Prostate gland (tissue), 2 donors: ENCODE measurements at regions not wholly inside any gene's neighbourhood (a gene's known extent, or its start where the extent isn't known, plus 50 kb on each side); places are given as distances from the start of the nearest gene placed in this dataset.
"Not testable (repeated sequence)": the region's sequence is repeated elsewhere in the genome, so short reads cannot be mapped to it uniquely, and the experiment has no call there.

ENCODE experiments used
- DNase-seq: peaks from one replicate; pipeline ENCODE4 v3.0.0-alpha.2; 2019; ENCODE audit warnings: low spot score
- H3K27ac ChIP-seq, 2 donors: fragments of 200-600 bp; sonication (generic); 2 replicates each; pipeline ENCODE4 v1.5.1; 2017 to 2019
- H3K27me3 ChIP-seq: fragments of 200-600 bp; sonication (generic); replicated peaks from 2 replicates; pipeline ENCODE4 v1.5.1; 2019; ENCODE audit not compliant: insufficient read depth
- H3K36me3 ChIP-seq, 2 donors: fragments of 200-600 bp; sonication (generic); 1 replicate in 1 of 2; 2 replicates in 1 of 2; pipeline versions ENCODE4 v1.5.1 to v1.8.1; 2017 to 2019
- H3K4me1 ChIP-seq: fragments of 200-600 bp; sonication (generic); replicated peaks from 2 replicates; pipeline ENCODE4 v1.5.1; 2019
- H3K4me3 ChIP-seq, 2 donors: fragments of 200-600 bp; sonication (generic); 2 replicates each; pipeline ENCODE4 v1.5.1; 2017 to 2019
- H3K9me3 ChIP-seq: fragments of 200-600 bp; sonication (generic); 2 replicates; pipeline ENCODE4 v1.5.1; 2017
- POLR2A ChIP-seq: fragments of 450-650 bp; IDR thresholded peaks from one replicate; pipeline ENCODE4 v1.6.1; 2016; ENCODE audit warnings: antibody characterized with exemption, mild to moderate bottlenecking
- POLR2AphosphoS5 ChIP-seq: sonication (generic); formaldehyde crosslinking; IDR thresholded peaks from one replicate; pipeline ENCODE4 v1.6.1; 2017; ENCODE audit warnings: antibody characterized with exemption
- WGBS: methylation state at CpG from one replicate; pipeline ENCODE4 v1.1.5; 2018; 5-methylcytosine and 5-hydroxymethylcytosine counted together
- intact Hi-C: fragments of 100-400 bp; cut with DNase I; formaldehyde crosslinking; loops from one replicate; pipeline ENCODE4 v1.14.2; 2022
- TF ChIP-seq, protein P1 (sequence below), 4 experiments: fragments of 200-600 bp in 2 of 4; fragments of 450-650 bp in 2 of 4; sonication (generic) in 2 of 4; IDR thresholded peaks; 1 replicate in 3 of 4; 2 replicates in 1 of 4; pipeline ENCODE4 v1.5.1; 2016 to 2019; ENCODE audit warnings: antibody characterized with exemption in 4 of 4, mild to moderate bottlenecking in 2 of 4, moderate library complexity in 2 of 4

DNA sequence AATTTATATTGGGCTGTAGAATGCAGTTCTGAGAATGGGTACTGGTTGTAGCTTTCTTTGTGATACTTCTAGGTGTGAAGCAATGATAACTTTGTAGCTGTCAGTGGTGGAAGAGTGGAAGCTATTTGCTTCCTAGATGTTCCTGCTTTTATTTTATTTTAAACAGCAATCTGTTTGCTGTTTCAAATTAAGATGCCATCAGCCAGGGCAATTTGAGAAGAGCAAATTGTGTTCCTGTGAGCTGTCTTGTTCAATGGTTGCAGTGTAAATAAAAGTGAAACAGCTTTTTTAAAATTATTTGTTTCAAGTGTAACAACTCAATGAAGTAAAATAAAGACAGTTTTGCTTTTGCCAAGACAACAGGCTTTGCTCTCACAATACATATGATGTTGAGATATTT is 150.8 kb upstream of the TMEM229A start:
- H3K27ac ChIP-seq = no peak overlapping the region
- H3K36me3 ChIP-seq = no peaks in the 10 kb centered on the region
- no peaks in the 10 kb centered on the region for H3K9me3 ChIP-seq
- no peak overlapping the region for H3K4me3 ChIP-seq
- TF ChIP-seq POLR2A (no peak), POLR2AphosphoS5 (no peak)
- TF ChIP-seq, protein P1, sequence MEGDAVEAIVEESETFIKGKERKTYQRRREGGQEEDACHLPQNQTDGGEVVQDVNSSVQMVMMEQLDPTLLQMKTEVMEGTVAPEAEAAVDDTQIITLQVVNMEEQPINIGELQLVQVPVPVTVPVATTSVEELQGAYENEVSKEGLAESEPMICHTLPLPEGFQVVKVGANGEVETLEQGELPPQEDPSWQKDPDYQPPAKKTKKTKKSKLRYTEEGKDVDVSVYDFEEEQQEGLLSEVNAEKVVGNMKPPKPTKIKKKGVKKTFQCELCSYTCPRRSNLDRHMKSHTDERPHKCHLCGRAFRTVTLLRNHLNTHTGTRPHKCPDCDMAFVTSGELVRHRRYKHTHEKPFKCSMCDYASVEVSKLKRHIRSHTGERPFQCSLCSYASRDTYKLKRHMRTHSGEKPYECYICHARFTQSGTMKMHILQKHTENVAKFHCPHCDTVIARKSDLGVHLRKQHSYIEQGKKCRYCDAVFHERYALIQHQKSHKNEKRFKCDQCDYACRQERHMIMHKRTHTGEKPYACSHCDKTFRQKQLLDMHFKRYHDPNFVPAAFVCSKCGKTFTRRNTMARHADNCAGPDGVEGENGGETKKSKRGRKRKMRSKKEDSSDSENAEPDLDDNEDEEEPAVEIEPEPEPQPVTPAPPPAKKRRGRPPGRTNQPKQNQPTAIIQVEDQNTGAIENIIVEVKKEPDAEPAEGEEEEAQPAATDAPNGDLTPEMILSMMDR (IDR thresholded peaks at IDR 0.05) = no peak
- H3K27me3 ChIP-seq = no peaks in the 10 kb centered on the region
- no peak for DNase-seq
- intact Hi-C loops = no loop called here
- H3K4me1 ChIP-seq = no peaks in the 10 kb centered on the region

DNA sequence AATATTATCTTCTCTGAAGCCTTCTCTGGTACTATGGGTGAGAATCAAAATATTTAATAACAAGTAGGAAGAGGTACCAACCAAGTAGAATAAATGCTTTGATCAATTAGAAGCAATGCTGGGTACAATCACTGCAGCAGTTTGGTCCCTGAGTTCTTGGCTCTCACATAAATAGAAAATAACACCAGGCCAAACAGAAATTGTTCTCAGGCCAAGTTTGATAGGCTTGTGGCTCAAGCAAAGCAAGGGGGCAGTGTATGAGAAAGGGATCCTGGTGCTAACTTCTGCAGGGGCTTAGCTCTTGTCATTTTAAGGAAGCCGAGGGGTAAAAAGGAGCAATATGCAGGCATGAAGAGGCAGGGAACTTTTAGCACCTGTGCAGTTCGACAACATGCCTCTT is 146.8 kb upstream of the TMEM229A start:
- H3K4me3 ChIP-seq = no peak overlapping the region
- no peaks in the 10 kb centered on the region for H3K4me1 ChIP-seq
- no peaks in the 10 kb centered on the region for H3K9me3 ChIP-seq
- TF ChIP-seq, protein P1 (IDR thresholded peaks at IDR 0.05) = no peak
- TF ChIP-seq POLR2A (no peak), POLR2AphosphoS5 (no peak)
- WGBS = 89% methylated on average over 2 of the region's 2 CpGs
- no peaks in the 10 kb centered on the region for H3K36me3 ChIP-seq
- H3K27ac ChIP-seq = no peak overlapping the region
- H3K27me3 ChIP-seq = no peaks in the 10 kb centered on the region
- no peak for DNase-seq
- intact Hi-C loops = no loop called here

DNA sequence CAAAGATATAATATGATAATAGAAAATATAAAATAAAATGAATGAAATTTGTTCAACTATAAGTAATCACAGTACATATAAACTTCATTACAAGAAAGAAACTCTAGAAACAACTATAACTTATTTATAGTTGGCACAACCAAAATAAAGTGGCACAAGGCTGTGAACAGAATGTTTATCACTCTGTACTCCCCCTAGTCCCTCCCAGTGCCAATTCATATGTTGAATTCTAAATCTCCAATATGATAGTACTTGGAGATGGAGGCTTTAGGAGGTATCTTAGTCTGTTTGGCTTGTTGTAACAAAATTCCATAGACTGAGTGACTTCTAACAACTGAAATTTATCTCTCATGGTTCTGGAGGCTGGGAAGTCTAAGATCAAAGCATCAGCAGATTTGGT is 145.0 kb upstream of the TMEM229A start:
- Histone ChIP-seq H3K4me1 (no peaks in the 10 kb centered on the region), H3K4me3 (no peak overlapping the region), H3K9me3 (no peaks in the 10 kb centered on the region), H3K27ac (no peak overlapping the region), H3K27me3 (no peaks in the 10 kb centered on the region), H3K36me3 (no peaks in the 10 kb centered on the region)
- intact Hi-C loops = no loop called here
- DNase-seq = no peak
- TF ChIP-seq, protein P1 (IDR thresholded peaks at IDR 0.05) = no peak
- TF ChIP-seq POLR2A (no peak), POLR2AphosphoS5 (no peak)

DNA sequence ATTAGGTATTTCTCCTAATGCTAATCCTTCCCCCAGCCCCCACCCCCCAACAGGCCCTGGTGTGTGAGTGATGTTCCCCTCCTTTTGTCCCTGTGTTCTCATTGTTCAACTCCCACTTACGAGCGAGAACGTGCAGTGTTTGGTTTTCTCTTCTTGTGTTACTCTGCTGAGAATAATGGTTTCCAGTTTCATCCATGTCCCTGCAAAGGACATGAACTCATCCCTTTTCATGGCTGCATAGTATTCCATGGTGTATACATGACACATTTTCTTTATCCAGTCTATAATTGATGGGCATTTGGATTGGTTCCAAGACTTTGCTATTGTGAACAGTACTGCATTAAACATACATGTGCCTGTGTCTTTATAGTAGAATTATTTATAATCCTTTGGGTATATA is 138.9 kb upstream of the TMEM229A start:
- DNase-seq, H3K27me3 ChIP-seq, H3K4me3 ChIP-seq, H3K9me3 ChIP-seq, H3K4me1 ChIP-seq, intact Hi-C loops, H3K36me3 ChIP-seq, H3K27ac ChIP-seq: not testable (repeated sequence)
- WGBS = 78% methylated on average over 3 of the region's 3 CpGs

DNA sequence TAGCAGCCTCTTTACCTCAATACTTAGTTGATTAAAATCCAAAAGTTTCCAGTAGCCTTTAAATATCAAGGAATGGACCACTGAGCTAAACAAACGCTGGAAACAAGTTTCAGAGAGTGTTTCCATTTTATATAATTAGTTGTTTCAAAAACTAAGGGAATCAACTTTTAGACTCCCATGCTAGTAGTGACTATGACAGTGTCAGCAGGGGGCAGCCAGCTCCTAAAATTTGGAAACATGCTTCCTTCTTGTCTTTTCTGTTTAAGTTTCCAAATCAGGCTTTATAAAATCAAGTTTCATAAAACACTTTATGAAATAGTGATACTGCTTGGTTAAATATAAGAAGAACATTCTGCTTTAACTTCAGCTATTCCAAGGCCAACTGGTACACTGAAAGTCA is 138.2 kb upstream of the TMEM229A start:
- TF ChIP-seq, protein P1 (IDR thresholded peaks at IDR 0.05) = no peak
- TF ChIP-seq POLR2A (no peak), POLR2AphosphoS5 (no peak)
- no peak overlapping the region for H3K27ac ChIP-seq
- no peaks in the 10 kb centered on the region for H3K36me3 ChIP-seq
- no peak for DNase-seq
- H3K27me3 ChIP-seq = no peaks in the 10 kb centered on the region
- intact Hi-C loops = no loop called here
- no peak overlapping the region for H3K4me3 ChIP-seq
- H3K4me1 ChIP-seq = no peaks in the 10 kb centered on the region
- 23% methylated on average over 1 of the region's 1 CpG for WGBS
- H3K9me3 ChIP-seq = no peaks in the 10 kb centered on the region

DNA sequence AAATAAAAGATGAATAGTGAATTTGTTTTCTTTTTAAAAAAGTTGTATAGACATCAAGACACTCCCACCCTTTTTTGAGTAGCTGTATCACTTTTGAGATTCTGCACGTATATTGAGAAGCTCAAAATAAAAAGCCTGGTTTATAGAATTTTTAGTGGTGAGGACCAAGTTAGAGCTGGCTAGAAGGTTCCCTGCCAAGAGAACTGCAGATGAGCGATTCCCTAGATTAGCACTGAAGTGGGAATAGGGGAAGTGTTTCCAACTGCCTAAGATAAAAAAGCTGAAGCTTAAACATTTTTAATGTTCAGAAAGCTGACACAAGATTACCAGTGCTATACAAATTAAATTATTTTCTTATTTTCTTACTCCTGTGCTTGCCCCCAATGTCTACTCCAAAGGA is 135.7 kb upstream of the TMEM229A start:
- no peaks in the 10 kb centered on the region for H3K36me3 ChIP-seq
- TF ChIP-seq POLR2A = no peak
- TF ChIP-seq POLR2AphosphoS5 = no peak
- TF ChIP-seq, protein P1 (IDR thresholded peaks at IDR 0.05) = no peak
- intact Hi-C loops = loop anchor here (10.0 kb wide), 1 partner anchor 616 kb away; no protein-coding TSS in a partner anchor

More for the DNA sequence above, 135.7 kb upstream of the TMEM229A start:
- no peak for DNase-seq
- Histone ChIP-seq H3K4me1 (no peaks in the 10 kb centered on the region), H3K27me3 (no peaks in the 10 kb centered on the region), H3K27ac (no peak overlapping the region), H3K9me3 (no peaks in the 10 kb centered on the region), H3K4me3 (no peak overlapping the region)
- 81% methylated on average over 2 of the region's 2 CpGs for WGBS
